IMR-90 (cell line): ENCODE measurements at regions not wholly inside any gene's neighbourhood (a gene's known extent, or its start where the extent isn't known, plus 50 kb on each side); places are given as distances from the start of the nearest gene placed in this dataset.

Source experiments
- ATAC-seq: fragments of 200-7000 bp; cut with Tn5 transposase; 2 replicates; pipeline ENCODE4 v1.9.1; 2020; ENCODE audit warnings: low read depth, mild to moderate bottlenecking, moderate library complexity
- BruUV-seq: library from RNA; stranded (reverse); fragments of 400-500 nt; replicated peaks from 2 replicates; lab custom pipeline; 2021; lab: Mats Ljungman, UMichigan
- CTCF ChIA-PET: fragments of 300-600 bp; formaldehyde crosslinking; extraction: SDS; loops from one replicate; lab custom pipeline; 2021; ENCODE audit warnings: antibody characterized with exemption; lab: Yijun Ruan, JAX
- POLR2A ChIA-PET: fragments of 300-600 bp; sonication (Branson Sonifier 250); formaldehyde crosslinking; loops from one replicate; lab custom pipeline; 2022; ENCODE audit warnings: antibody characterized with exemption; ENCODE audit not compliant: unreplicated experiment; lab: Charles Lee
- DNase-seq: peaks from one replicate; pipeline ENCODE4 v3.0.0; 2013
- H2AFZ ChIP-seq: replicated peaks from 2 replicates; pipeline ENCODE3; 2013; ENCODE audit warnings: low read length, mild to moderate bottlenecking; ENCODE audit not compliant: poor library complexity
- H2AK5ac ChIP-seq: 2 replicates; pipeline ENCODE4 v1.6.1; 2013; ENCODE audit warnings: low read depth, low read length, inconsistent platforms
- H2AK9ac ChIP-seq: replicated peaks from 2 replicates; pipeline ENCODE3; 2013; ENCODE audit warnings: mild to moderate bottlenecking, low read depth, low read length, moderate library complexity; ENCODE audit not compliant: poor library complexity
- H2BK120ac ChIP-seq: 2 replicates; pipeline ENCODE4 v1.6.1; 2013; ENCODE audit warnings: low read depth, low read length, inconsistent platforms
- H2BK15ac ChIP-seq: 3 replicates; pipeline ENCODE4 v1.6.1; 2013; ENCODE audit warnings: low read depth, low read length, inconsistent platforms
- H2BK20ac ChIP-seq: 2 replicates; pipeline ENCODE4 v1.6.1; 2013; ENCODE audit warnings: low read depth, mild to moderate bottlenecking, inconsistent platforms, low read length, moderate library complexity
- H2BK5ac ChIP-seq: 2 replicates; pipeline ENCODE4 v1.6.1; 2013; ENCODE audit warnings: mild to moderate bottlenecking, low read depth, low read length, inconsistent platforms; ENCODE audit not compliant: poor library complexity, severe bottlenecking
- H3K14ac ChIP-seq: replicated peaks from 2 replicates; pipeline ENCODE4 v1.6.1; 2013; ENCODE audit warnings: low read depth, low read length, inconsistent platforms
- H3K18ac ChIP-seq: 2 replicates; pipeline ENCODE4 v1.6.1; 2013; ENCODE audit warnings: low read depth, low read length, control low read depth
- H3K23ac ChIP-seq: 2 replicates; pipeline ENCODE4 v1.6.1; 2013; ENCODE audit warnings: low read depth, low read length, inconsistent platforms
- H3K27ac ChIP-seq: 2 replicates; pipeline ENCODE4 v1.5.1; 2013; ENCODE audit warnings: mild to moderate bottlenecking, control low read depth, low read length; ENCODE audit not compliant: insufficient read depth
- H3K27me3 ChIP-seq: 2 replicates; pipeline ENCODE4 v1.6.1; 2013; ENCODE audit warnings: low read length; ENCODE audit not compliant: control insufficient read depth, insufficient read depth
- H3K36me3 ChIP-seq: 2 replicates; pipeline ENCODE4 v1.6.1; 2013; ENCODE audit warnings: low read length, mixed read lengths; ENCODE audit not compliant: control insufficient read depth, insufficient read depth
- H3K4ac ChIP-seq: 2 replicates; pipeline ENCODE4 v1.6.1; 2013; ENCODE audit warnings: low read depth, low read length, inconsistent platforms
- H3K4me1 ChIP-seq: 2 replicates; pipeline ENCODE4 v1.6.1; 2013; ENCODE audit warnings: low read length, mixed read lengths; ENCODE audit not compliant: control insufficient read depth, insufficient read depth
- H3K4me2 ChIP-seq: 2 replicates; pipeline ENCODE4 v1.6.1; 2013; ENCODE audit warnings: low read depth, mild to moderate bottlenecking, control low read depth, low read length, moderate library complexity
- H3K4me3 ChIP-seq: 2 replicates; pipeline ENCODE4 v1.5.1; 2013; ENCODE audit warnings: low read depth, mild to moderate bottlenecking, control low read depth, low read length, moderate library complexity; ENCODE audit not compliant: insufficient read depth
- H3K56ac ChIP-seq: 2 replicates; pipeline ENCODE4 v1.6.1; 2013; ENCODE audit warnings: low read length, inconsistent platforms; ENCODE audit not compliant: insufficient read depth; ENCODE audit errors: extremely low read depth
- H3K79me1 ChIP-seq, 2 experiments: 2 replicates each; pipeline ENCODE4 v1.6.1; 2013; ENCODE audit warnings: low read length in 2 of 2, inconsistent platforms in 1 of 2, low read depth in 1 of 2
- H3K9ac ChIP-seq: 2 replicates; pipeline ENCODE4 v1.6.1; 2013; ENCODE audit warnings: low read depth, low read length, control low read depth
- H3K9me1 ChIP-seq: 2 replicates; pipeline ENCODE4 v1.6.1; 2013; ENCODE audit warnings: low read length, inconsistent platforms; ENCODE audit not compliant: insufficient read depth
- H3K9me3 ChIP-seq: 2 replicates; pipeline ENCODE4 v1.6.1; 2013; ENCODE audit warnings: low read length; ENCODE audit not compliant: control insufficient read depth, insufficient read depth
- H4K20me1 ChIP-seq: 2 replicates; pipeline ENCODE4 v1.6.1; 2013; ENCODE audit warnings: low read length, inconsistent platforms; ENCODE audit not compliant: insufficient read depth
- H4K5ac ChIP-seq: 2 replicates; pipeline ENCODE4 v1.6.1; 2013; ENCODE audit warnings: mild to moderate bottlenecking, low read depth, low read length, control low read depth
- H4K8ac ChIP-seq, 2 experiments: 2 replicates each; pipeline ENCODE4 v1.6.1; 2013; ENCODE audit warnings: low read depth in 2 of 2, low read length in 2 of 2, control low read depth in 1 of 2, inconsistent platforms in 1 of 2
- H4K91ac ChIP-seq: 2 replicates; pipeline ENCODE4 v1.6.1; 2013; ENCODE audit warnings: low read depth, low read length, inconsistent platforms; ENCODE audit not compliant: insufficient read depth
- BHLHE40 ChIP-seq: fragments of 150-350 bp; IDR thresholded peaks from 2 replicates; pipeline ENCODE4 v1.6.1; 2016; ENCODE audit warnings: mild to moderate bottlenecking, low read depth, low read length
- CEBPB ChIP-seq: IDR thresholded peaks from 2 replicates; pipeline ENCODE4 v1.6.1; 2012; ENCODE audit warnings: low read depth, low read length, improper control_type of control experiment
- CHD1 ChIP-seq: IDR thresholded peaks from 2 replicates; pipeline ENCODE4 v1.6.1; 2012; ENCODE audit warnings: low read depth, low read length, improper control_type of control experiment
- ELK1 ChIP-seq: fragments of 150-350 bp; IDR thresholded peaks from 2 replicates; pipeline ENCODE4 v1.6.1; 2016; ENCODE audit warnings: low read depth, mild to moderate bottlenecking, low read length, moderate library complexity, borderline replicate concordance
- FOS ChIP-seq: fragments of 150-350 bp; IDR thresholded peaks from 2 replicates; pipeline ENCODE4 v1.6.1; 2016; ENCODE audit warnings: low read depth, low read length
- MAZ ChIP-seq: IDR thresholded peaks from 2 replicates; pipeline ENCODE4 v1.6.1; 2012; ENCODE audit warnings: low read depth, mild to moderate bottlenecking, low read length, improper control_type of control experiment, moderate library complexity, borderline replicate concordance
- MXI1 ChIP-seq: IDR thresholded peaks from 2 replicates; pipeline ENCODE4 v1.6.1; 2012; ENCODE audit warnings: low read depth, mild to moderate bottlenecking, low read length, moderate library complexity, borderline replicate concordance
- POLR2A ChIP-seq: IDR thresholded peaks from 2 replicates; pipeline ENCODE4 v1.6.1; 2012; ENCODE audit warnings: mild to moderate bottlenecking, low read depth, low read length
- RAD21 ChIP-seq: IDR thresholded peaks from 2 replicates; pipeline ENCODE4 v1.6.1; 2012; ENCODE audit warnings: low read length, improper control_type of control experiment
- RCOR1 ChIP-seq: IDR thresholded peaks from 2 replicates; pipeline ENCODE4 v1.6.1; 2012; ENCODE audit warnings: mild to moderate bottlenecking, low read length, improper control_type of control experiment; ENCODE audit not compliant: insufficient replicate concordance
- RFX5 ChIP-seq: IDR thresholded peaks from 2 replicates; pipeline ENCODE4 v1.8.0; 2012; ENCODE audit warnings: low read depth, mild to moderate bottlenecking, low read length, moderate library complexity
- SMC3 ChIP-seq: fragments of 150-350 bp; IDR thresholded peaks from 2 replicates; pipeline ENCODE4 v1.6.1; 2016; ENCODE audit warnings: low read depth, mild to moderate bottlenecking, antibody characterized with exemption, low read length, moderate library complexity
- dilution Hi-C: fragments of 300-500 bp; cut with HindIII; formaldehyde crosslinking; loops from one replicate; pipeline ENCODE4 v1.14.3; 2018; ENCODE audit warnings: low sequenced_read_pairs; ENCODE audit not compliant: unreplicated experiment
- in situ Hi-C: fragments of 300-500 bp; cut with MboI; formaldehyde crosslinking; loops from 3 replicates; pipeline ENCODE4 v1.14.3; 2019; ENCODE audit warnings: low sequenced_read_pairs, inconsistent platforms, mixed read lengths
- intact Hi-C: fragments of 100-400 bp; cut with micrococcal nuclease; formaldehyde crosslinking; loops from 2 replicates; pipeline ENCODE4 v1.10.0; 2022
- TF ChIP-seq, protein P1 (sequence below): conservative IDR thresholded peaks from 2 replicates; pipeline ENCODE4 v1.5.1; 2012; ENCODE audit warnings: mild to moderate bottlenecking, low read depth, low read length, improper control_type of control experiment

GRCh38 chr6:76707630-76708029, 635.2 kb upstream of the IMPG1 start:
- no peak overlapping the region for H4K8ac ChIP-seq
- ChIA-PET POLR2A (no interaction called here), CTCF (no interaction called here)
- no peak overlapping the region for H3K9ac ChIP-seq
- H3K27ac ChIP-seq = no peak overlapping the region
- DNase-seq = no peak
- no peak overlapping the region for H3K18ac ChIP-seq
- no peaks in the 10 kb centered on the region for H3K9me1 ChIP-seq
- H3K4me1 ChIP-seq = no peaks in the 10 kb centered on the region
- no TSS peak for BruUV-seq
- no peaks in the 10 kb centered on the region for H3K79me1 ChIP-seq
- no peaks in the 10 kb centered on the region for H4K20me1 ChIP-seq
- no peak for ATAC-seq
- no peak overlapping the region for H2AK9ac ChIP-seq
- no peak overlapping the region for H3K23ac ChIP-seq
- no peak overlapping the region for H3K4ac ChIP-seq
- TF ChIP-seq FOS (no peak), CHD1 (no peak), MXI1 (no peak), BHLHE40 (no peak), MAZ (no peak), RCOR1 (no peak), CEBPB (no peak), ELK1 (no peak), POLR2A (no peak), RFX5 (no peak), SMC3 (no peak), RAD21 (no peak)
- TF ChIP-seq, protein P1, sequence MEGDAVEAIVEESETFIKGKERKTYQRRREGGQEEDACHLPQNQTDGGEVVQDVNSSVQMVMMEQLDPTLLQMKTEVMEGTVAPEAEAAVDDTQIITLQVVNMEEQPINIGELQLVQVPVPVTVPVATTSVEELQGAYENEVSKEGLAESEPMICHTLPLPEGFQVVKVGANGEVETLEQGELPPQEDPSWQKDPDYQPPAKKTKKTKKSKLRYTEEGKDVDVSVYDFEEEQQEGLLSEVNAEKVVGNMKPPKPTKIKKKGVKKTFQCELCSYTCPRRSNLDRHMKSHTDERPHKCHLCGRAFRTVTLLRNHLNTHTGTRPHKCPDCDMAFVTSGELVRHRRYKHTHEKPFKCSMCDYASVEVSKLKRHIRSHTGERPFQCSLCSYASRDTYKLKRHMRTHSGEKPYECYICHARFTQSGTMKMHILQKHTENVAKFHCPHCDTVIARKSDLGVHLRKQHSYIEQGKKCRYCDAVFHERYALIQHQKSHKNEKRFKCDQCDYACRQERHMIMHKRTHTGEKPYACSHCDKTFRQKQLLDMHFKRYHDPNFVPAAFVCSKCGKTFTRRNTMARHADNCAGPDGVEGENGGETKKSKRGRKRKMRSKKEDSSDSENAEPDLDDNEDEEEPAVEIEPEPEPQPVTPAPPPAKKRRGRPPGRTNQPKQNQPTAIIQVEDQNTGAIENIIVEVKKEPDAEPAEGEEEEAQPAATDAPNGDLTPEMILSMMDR = no peak
- intact Hi-C loops = no loop called here
- H3K36me3 ChIP-seq = no peaks in the 10 kb centered on the region
- no peak overlapping the region for H3K56ac ChIP-seq
- H2AFZ ChIP-seq = no peak overlapping the region
- no peak overlapping the region for H3K4me2 ChIP-seq
- no peak overlapping the region for H2BK15ac ChIP-seq
- no peak overlapping the region for H2BK5ac ChIP-seq
- H3K14ac ChIP-seq = no peak overlapping the region
- H3K27me3 ChIP-seq = no peaks in the 10 kb centered on the region
- H2BK20ac ChIP-seq = no peak overlapping the region
- H3K4me3 ChIP-seq = no peak overlapping the region
- H3K9me3 ChIP-seq = no peaks in the 10 kb centered on the region
- dilution Hi-C loops = no loop called here
- H4K91ac ChIP-seq = no peak overlapping the region
- H4K5ac ChIP-seq = no peak overlapping the region
- in situ Hi-C loops = no loop called here
- H2BK120ac ChIP-seq = no peak overlapping the region
- no peak overlapping the region for H2AK5ac ChIP-seq
